GM10266 (cell line): ENCODE measurements at regions not wholly inside any gene's neighbourhood (a gene's known extent, or its start where the extent isn't known, plus 50 kb on each side); places are given as distances from the start of the nearest gene placed in this dataset.

ENCODE experiments used
- DNase-seq: peaks from one replicate; pipeline ENCODE4 v3.0.0; 2012; ENCODE audit errors: extremely low spot score
- CTCF ChIP-seq: IDR thresholded peaks from 2 replicates; pipeline ENCODE4 v1.5.1; 2012; ENCODE audit warnings: mild to moderate bottlenecking, low read depth; ENCODE audit not compliant: control insufficient read depth, insufficient read depth; ENCODE audit errors: missing control alignments

GRCh38 chr2:239749272-239749873 lies 275.8 kb downstream of the NDUFA10 start:
- no peak for DNase-seq
- TF ChIP-seq CTCF = no peak

GRCh38 chr2:239748811-239749210 lies 276.3 kb downstream of the NDUFA10 start:
- no peak for TF ChIP-seq CTCF
- no peak for DNase-seq

GRCh38 chr2:239747771-239748170 lies 277.4 kb downstream of the NDUFA10 start:
- DNase-seq = no peak
- no peak for TF ChIP-seq CTCF

GRCh38 chr2:239747274-239747673 lies 277.9 kb downstream of the NDUFA10 start:
- no peak for DNase-seq
- TF ChIP-seq CTCF = no peak

- TF ChIP-seq CTCF = no peak
- DNase-seq = no peak
Observed at GRCh38 chr2:239746559-239747246, 278.4 kb downstream of the NDUFA10 start.

GRCh38 chr2:239745386-239746227 lies 279.5 kb downstream of the NDUFA10 start:
- DNase-seq = no peak
- no peak for TF ChIP-seq CTCF
